PC-9 (cell line): ENCODE measurements at regions not wholly inside any gene's neighbourhood (a gene's known extent, or its start where the extent isn't known, plus 50 kb on each side); places are given as distances from the start of the nearest gene placed in this dataset.

Experiments
- EZH2 ChIP-seq: fragments of 200-600 bp; sonication (generic); IDR thresholded peaks from 2 replicates; pipeline ENCODE4 v1.8.0; 2017; ENCODE audit warnings: antibody characterized with exemption, low read depth
- TF ChIP-seq, protein P1 (sequence below): fragments of 200-600 bp; sonication (generic); conservative IDR thresholded peaks from 2 replicates; pipeline ENCODE4 v1.6.1; 2017; ENCODE audit warnings: mixed run types, antibody characterized with exemption, mild to moderate bottlenecking, moderate library complexity

DNA sequence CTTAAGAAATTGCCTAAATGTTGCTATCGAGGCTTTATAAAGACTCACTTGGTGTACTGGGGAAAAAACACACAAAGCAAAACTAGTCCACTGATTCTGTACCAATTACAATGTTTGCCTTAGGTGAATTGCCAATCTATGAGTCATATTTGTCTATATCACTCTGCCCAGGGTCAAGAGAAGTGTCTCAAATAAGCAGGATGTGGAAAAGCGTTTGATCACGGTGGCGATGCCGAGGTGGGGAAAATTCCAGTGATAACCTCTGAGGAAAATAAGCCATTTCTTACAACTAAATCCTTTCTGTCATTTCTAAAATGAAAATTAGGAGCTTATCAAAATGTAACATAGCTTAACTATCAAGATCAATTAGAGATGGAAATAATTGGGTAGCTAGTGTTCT is 148.6 kb upstream of the DIO3 start:
- TF ChIP-seq EZH2: no peak
- TF ChIP-seq, protein P1, sequence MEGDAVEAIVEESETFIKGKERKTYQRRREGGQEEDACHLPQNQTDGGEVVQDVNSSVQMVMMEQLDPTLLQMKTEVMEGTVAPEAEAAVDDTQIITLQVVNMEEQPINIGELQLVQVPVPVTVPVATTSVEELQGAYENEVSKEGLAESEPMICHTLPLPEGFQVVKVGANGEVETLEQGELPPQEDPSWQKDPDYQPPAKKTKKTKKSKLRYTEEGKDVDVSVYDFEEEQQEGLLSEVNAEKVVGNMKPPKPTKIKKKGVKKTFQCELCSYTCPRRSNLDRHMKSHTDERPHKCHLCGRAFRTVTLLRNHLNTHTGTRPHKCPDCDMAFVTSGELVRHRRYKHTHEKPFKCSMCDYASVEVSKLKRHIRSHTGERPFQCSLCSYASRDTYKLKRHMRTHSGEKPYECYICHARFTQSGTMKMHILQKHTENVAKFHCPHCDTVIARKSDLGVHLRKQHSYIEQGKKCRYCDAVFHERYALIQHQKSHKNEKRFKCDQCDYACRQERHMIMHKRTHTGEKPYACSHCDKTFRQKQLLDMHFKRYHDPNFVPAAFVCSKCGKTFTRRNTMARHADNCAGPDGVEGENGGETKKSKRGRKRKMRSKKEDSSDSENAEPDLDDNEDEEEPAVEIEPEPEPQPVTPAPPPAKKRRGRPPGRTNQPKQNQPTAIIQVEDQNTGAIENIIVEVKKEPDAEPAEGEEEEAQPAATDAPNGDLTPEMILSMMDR: no peak
